ENCODE measurements at regions not wholly inside any gene's neighbourhood (a gene's known extent, or its start where the extent isn't known, plus 50 kb on each side); places are given as distances from the start of the nearest gene placed in this dataset.
"Not testable (repeated sequence)": the region's sequence is repeated elsewhere in the genome, so short reads cannot be mapped to it uniquely, and the experiment has no call there.

GRCh38 chr13:79995334-79995733 is 345.6 kb downstream of the SPRY2 start:
- Histone ChIP-seq H3K27ac (ENCODE audit: low read length) (no peak overlapping the region), H3K4me1 (ENCODE audit: control insufficient read depth, insufficient read depth, low read length) (peaks cover 3% of the 10 kb centered on the region), H3K4me3 (ENCODE audit: low read length) (no peak overlapping the region), H3K36me3 (ENCODE audit: control insufficient read depth, insufficient read depth, low read length) (no peaks in the 10 kb centered on the region), H3K9me3 (ENCODE audit: control insufficient read depth, low read depth, low read length) (no peaks in the 10 kb centered on the region), H3K27me3 (ENCODE audit: control insufficient read depth, insufficient read depth, low read length) (no peaks in the 10 kb centered on the region)
- no peak for DNase-seq

- WGBS (ENCODE audit: insufficient coverage, low lambda C conversion rate) = no CpG with 5 or more reads among the region's 1 CpG
- H3K4me1 ChIP-seq (ENCODE audit: control insufficient read depth, insufficient read depth, low read length) = peaks cover 5% of the 10 kb centered on the region
- H3K27me3 ChIP-seq (ENCODE audit: control insufficient read depth, insufficient read depth, low read length) = no peaks in the 10 kb centered on the region
- no peak overlapping the region for H3K27ac ChIP-seq (ENCODE audit: low read length)
- H3K36me3 ChIP-seq (ENCODE audit: control insufficient read depth, insufficient read depth, low read length) = no peaks in the 10 kb centered on the region
- H3K9me3 ChIP-seq (ENCODE audit: control insufficient read depth, low read depth, low read length) = no peaks in the 10 kb centered on the region
- no peak for DNase-seq
- H3K4me3 ChIP-seq (ENCODE audit: low read length) = no peak overlapping the region
These were observed 348.8 kb downstream of the SPRY2 start for GRCh38 chr13:79992111-79992510.

GRCh38 chr13:79990048-79990447 is 350.9 kb downstream of the SPRY2 start:
- DNase-seq = no peak
- Histone ChIP-seq H3K9me3 (ENCODE audit: control insufficient read depth, low read depth, low read length) (no peaks in the 10 kb centered on the region), H3K4me3 (ENCODE audit: low read length) (no peak overlapping the region), H3K4me1 (ENCODE audit: control insufficient read depth, insufficient read depth, low read length) (peaks cover 5% of the 10 kb centered on the region), H3K36me3 (ENCODE audit: control insufficient read depth, insufficient read depth, low read length) (no peaks in the 10 kb centered on the region), H3K27ac (ENCODE audit: low read length) (no peak overlapping the region), H3K27me3 (ENCODE audit: control insufficient read depth, insufficient read depth, low read length) (no peaks in the 10 kb centered on the region)
- 75% methylated on average over 1 of the region's 2 CpGs for WGBS (ENCODE audit: insufficient coverage, low lambda C conversion rate)

- Histone ChIP-seq H3K9me3 (ENCODE audit: control insufficient read depth, low read depth, low read length) (no peaks in the 10 kb centered on the region), H3K36me3 (ENCODE audit: control insufficient read depth, insufficient read depth, low read length) (no peaks in the 10 kb centered on the region), H3K27me3 (ENCODE audit: control insufficient read depth, insufficient read depth, low read length) (no peaks in the 10 kb centered on the region), H3K27ac (ENCODE audit: low read length) (peak overlapping the region; percentile 53), H3K4me3 (ENCODE audit: low read length) (no peak overlapping the region), H3K4me1 (ENCODE audit: control insufficient read depth, insufficient read depth, low read length) (peaks cover 5% of the 10 kb centered on the region)
- no CpG with 5 or more reads among the region's 3 CpGs for WGBS (ENCODE audit: insufficient coverage, low lambda C conversion rate)
- peak in 1 of 2 donors; percentile 28 for DNase-seq
These were observed 351.7 kb downstream of the SPRY2 start for GRCh38 chr13:79989217-79989661.

- WGBS (ENCODE audit: insufficient coverage, low lambda C conversion rate) = no CpG with 5 or more reads among the region's 3 CpGs
- Histone ChIP-seq H3K27ac (ENCODE audit: low read length) (peak overlapping the region; percentile 67), H3K36me3 (ENCODE audit: control insufficient read depth, insufficient read depth, low read length) (no peaks in the 10 kb centered on the region), H3K9me3 (ENCODE audit: control insufficient read depth, low read depth, low read length) (no peaks in the 10 kb centered on the region), H3K27me3 (ENCODE audit: control insufficient read depth, insufficient read depth, low read length) (no peaks in the 10 kb centered on the region), H3K4me1 (ENCODE audit: control insufficient read depth, insufficient read depth, low read length) (peaks cover 5% of the 10 kb centered on the region), H3K4me3 (ENCODE audit: low read length) (no peak overlapping the region)
- peak; percentile 41 to 76 for DNase-seq
These were observed 352.4 kb downstream of the SPRY2 start for GRCh38 chr13:79988573-79988972.

GRCh38 chr13:79987761-79988160 is 353.2 kb downstream of the SPRY2 start:
- H3K27me3 ChIP-seq (ENCODE audit: control insufficient read depth, insufficient read depth, low read length) = no peaks in the 10 kb centered on the region
- H3K9me3 ChIP-seq (ENCODE audit: control insufficient read depth, low read depth, low read length) = no peaks in the 10 kb centered on the region
- no peak overlapping the region for H3K4me3 ChIP-seq (ENCODE audit: low read length)
- H3K27ac ChIP-seq (ENCODE audit: low read length) = peak overlapping the region; percentile 67
- peaks cover 5% of the 10 kb centered on the region for H3K4me1 ChIP-seq (ENCODE audit: control insufficient read depth, insufficient read depth, low read length)
- no peaks in the 10 kb centered on the region for H3K36me3 ChIP-seq (ENCODE audit: control insufficient read depth, insufficient read depth, low read length)
- peak in 1 of 2 donors; percentile 24 for DNase-seq

GRCh38 chr13:79987323-79987722 is 353.6 kb downstream of the SPRY2 start:
- H3K27ac ChIP-seq (ENCODE audit: low read length) = no peak overlapping the region
- peaks cover 5% of the 10 kb centered on the region for H3K4me1 ChIP-seq (ENCODE audit: control insufficient read depth, insufficient read depth, low read length)
- H3K27me3 ChIP-seq (ENCODE audit: control insufficient read depth, insufficient read depth, low read length) = no peaks in the 10 kb centered on the region
- H3K36me3 ChIP-seq (ENCODE audit: control insufficient read depth, insufficient read depth, low read length) = no peaks in the 10 kb centered on the region
- no peak overlapping the region for H3K4me3 ChIP-seq (ENCODE audit: low read length)
- H3K9me3 ChIP-seq (ENCODE audit: control insufficient read depth, low read depth, low read length) = no peaks in the 10 kb centered on the region
- no peak for DNase-seq

GRCh38 chr13:79986890-79987289 is 354.0 kb downstream of the SPRY2 start:
- Histone ChIP-seq H3K36me3 (ENCODE audit: control insufficient read depth, insufficient read depth, low read length) (no peaks in the 10 kb centered on the region), H3K27me3 (ENCODE audit: control insufficient read depth, insufficient read depth, low read length) (no peaks in the 10 kb centered on the region), H3K4me3 (ENCODE audit: low read length) (no peak overlapping the region), H3K4me1 (ENCODE audit: control insufficient read depth, insufficient read depth, low read length) (peaks cover 5% of the 10 kb centered on the region), H3K27ac (ENCODE audit: low read length) (no peak overlapping the region), H3K9me3 (ENCODE audit: control insufficient read depth, low read depth, low read length) (no peaks in the 10 kb centered on the region)
- no peak for DNase-seq
- WGBS (ENCODE audit: insufficient coverage, low lambda C conversion rate) = no CpG with 5 or more reads among the region's 1 CpG

GRCh38 chr13:79974935-79975650 is 365.8 kb downstream of the SPRY2 start:
- DNase-seq; H3K4me3 ChIP-seq (ENCODE audit: low read length); H3K27ac ChIP-seq (ENCODE audit: low read length); H3K4me1 ChIP-seq (ENCODE audit: control insufficient read depth, insufficient read depth, low read length); H3K9me3 ChIP-seq (ENCODE audit: control insufficient read depth, low read depth, low read length); H3K27me3 ChIP-seq (ENCODE audit: control insufficient read depth, insufficient read depth, low read length); H3K36me3 ChIP-seq (ENCODE audit: control insufficient read depth, insufficient read depth, low read length): not testable (repeated sequence)
- no CpG with 5 or more reads among the region's 7 CpGs for WGBS (ENCODE audit: insufficient coverage, low lambda C conversion rate)

GRCh38 chr13:79973533-79973963 is 367.4 kb downstream of the SPRY2 start:
- Histone ChIP-seq H3K36me3 (ENCODE audit: control insufficient read depth, insufficient read depth, low read length) (no peaks in the 10 kb centered on the region), H3K27me3 (ENCODE audit: control insufficient read depth, insufficient read depth, low read length) (no peaks in the 10 kb centered on the region), H3K27ac (ENCODE audit: low read length) (no peak overlapping the region), H3K4me3 (ENCODE audit: low read length) (no peak overlapping the region), H3K4me1 (ENCODE audit: control insufficient read depth, insufficient read depth, low read length) (no peaks in the 10 kb centered on the region), H3K9me3 (ENCODE audit: control insufficient read depth, low read depth, low read length) (peaks cover 6% of the 10 kb centered on the region)
- WGBS (ENCODE audit: insufficient coverage, low lambda C conversion rate) = no CpG with 5 or more reads among the region's 4 CpGs
- peak in 1 of 2 donors; percentile 9 for DNase-seq

GRCh38 chr13:79972066-79972569 is 368.8 kb downstream of the SPRY2 start:
- H3K4me1 ChIP-seq (ENCODE audit: control insufficient read depth, insufficient read depth, low read length) = no peaks in the 10 kb centered on the region
- H3K36me3 ChIP-seq (ENCODE audit: control insufficient read depth, insufficient read depth, low read length) = no peaks in the 10 kb centered on the region
- no peak overlapping the region for H3K4me3 ChIP-seq (ENCODE audit: low read length)

More at GRCh38 chr13:79972066-79972569, 368.8 kb downstream of the SPRY2 start:
- H3K27me3 ChIP-seq (ENCODE audit: control insufficient read depth, insufficient read depth, low read length) = no peaks in the 10 kb centered on the region
- 88% methylated on average over 1 of the region's 2 CpGs for WGBS (ENCODE audit: insufficient coverage, low lambda C conversion rate)
- DNase-seq = no peak
- peaks cover 6% of the 10 kb centered on the region for H3K9me3 ChIP-seq (ENCODE audit: control insufficient read depth, low read depth, low read length)
- H3K27ac ChIP-seq (ENCODE audit: low read length) = no peak overlapping the region
